HG02678 (cell line): ENCODE measurements at regions not wholly inside any gene's neighbourhood (a gene's known extent, or its start where the extent isn't known, plus 50 kb on each side); places are given as distances from the start of the nearest gene placed in this dataset.

Experiments
- ATAC-seq: cut with Tn5 transposase; IDR thresholded peaks from one replicate; pipeline ENCODE4 v1.9.1; 2021; ENCODE audit warnings: mild to moderate bottlenecking, moderate library complexity; ENCODE audit not compliant: unreplicated experiment

GRCh38 chr3:21357241-21357640 is 393.8 kb downstream of the ZNF385D start:
- ATAC-seq: no peak

DNA sequence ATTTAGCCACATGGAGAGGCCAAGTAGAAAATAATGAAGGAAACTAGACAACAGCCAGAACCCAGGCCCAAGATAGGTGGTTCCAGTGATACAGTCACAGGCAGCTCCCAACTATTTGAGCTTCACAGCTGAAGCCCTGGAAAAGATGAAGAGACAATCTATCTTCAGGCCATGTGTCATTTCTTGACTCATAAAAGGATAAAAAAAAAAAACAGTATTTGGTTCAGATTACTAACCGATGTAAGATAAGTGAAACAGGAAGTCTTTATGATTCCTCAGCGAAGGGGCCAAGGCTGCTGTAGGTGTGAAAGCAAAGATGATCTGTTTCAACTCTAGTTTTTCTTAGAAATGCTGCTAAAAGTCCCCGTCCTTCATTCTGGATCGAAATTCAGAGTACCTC is 394.6 kb downstream of the ZNF385D start:
- ATAC-seq: no peak

DNA sequence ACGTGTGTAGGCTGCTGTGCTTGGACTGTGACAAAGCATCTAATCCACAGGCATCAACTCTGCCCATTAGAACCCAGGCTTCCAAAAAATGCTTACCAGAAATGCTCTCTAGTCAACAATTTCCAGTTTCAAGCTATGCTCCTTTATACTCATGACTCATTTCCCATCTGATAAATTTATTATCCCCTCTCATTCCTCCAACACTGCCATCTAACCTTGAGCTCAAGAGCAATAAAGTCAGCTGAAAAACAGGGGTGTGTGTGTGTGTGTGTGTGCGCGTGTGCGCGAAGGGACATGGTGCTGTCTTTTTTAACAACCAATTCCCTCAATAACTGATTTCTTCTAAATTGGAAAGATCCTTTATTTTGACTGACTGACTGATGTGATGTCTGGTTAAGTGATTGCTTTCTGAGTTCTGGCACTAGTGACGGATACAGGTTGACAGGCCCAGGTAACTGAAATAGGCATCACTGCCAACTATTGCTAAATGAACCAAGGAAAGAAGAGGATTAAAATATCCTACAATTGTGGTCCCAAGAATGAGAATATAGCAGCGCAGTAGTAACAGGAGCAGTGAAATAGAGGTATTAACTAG is 405.5 kb downstream of the ZNF385D start:
- no peak for ATAC-seq

GRCh38 chr3:21331857-21332256 is 419.2 kb downstream of the ZNF385D start:
- ATAC-seq: no peak

DNA sequence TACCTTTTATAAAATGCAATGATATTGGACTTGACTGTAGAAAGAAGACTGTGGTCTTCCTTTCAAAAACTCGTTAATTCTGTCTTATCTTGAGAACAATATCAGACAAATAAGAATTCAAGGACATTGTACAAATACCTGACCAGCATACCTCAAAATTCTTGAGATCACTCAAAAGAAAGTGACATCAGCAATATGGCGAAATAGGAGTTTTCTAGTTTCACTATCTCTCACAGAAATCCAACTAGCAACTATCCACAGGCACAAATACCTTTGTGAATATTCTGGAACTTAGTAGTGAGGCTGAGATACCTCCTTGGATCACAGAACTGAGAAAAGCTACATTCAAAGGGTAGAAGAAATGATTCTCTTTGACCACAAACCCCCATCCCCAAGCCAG is 419.7 kb downstream of the ZNF385D start:
- no peak for ATAC-seq

DNA sequence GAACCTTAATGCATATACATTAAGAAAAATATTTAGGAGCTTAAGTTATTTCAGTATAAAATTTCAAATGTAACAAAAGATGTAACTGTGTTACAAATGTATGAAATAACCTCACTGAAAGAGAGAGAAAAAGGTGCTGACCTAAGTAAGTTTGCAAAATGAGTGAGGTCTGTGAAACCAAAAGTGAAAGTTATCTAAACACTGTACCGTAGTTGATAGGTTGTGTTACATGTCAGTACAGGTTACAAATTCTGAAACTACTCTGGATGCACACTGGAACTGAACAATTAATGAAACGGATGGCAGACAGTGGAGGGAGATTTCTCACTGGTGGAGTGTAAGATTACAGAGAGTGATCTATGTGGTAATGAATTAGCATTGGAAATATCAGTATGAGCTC is 420.7 kb downstream of the ZNF385D start:
- ATAC-seq: peak; percentile 81

DNA sequence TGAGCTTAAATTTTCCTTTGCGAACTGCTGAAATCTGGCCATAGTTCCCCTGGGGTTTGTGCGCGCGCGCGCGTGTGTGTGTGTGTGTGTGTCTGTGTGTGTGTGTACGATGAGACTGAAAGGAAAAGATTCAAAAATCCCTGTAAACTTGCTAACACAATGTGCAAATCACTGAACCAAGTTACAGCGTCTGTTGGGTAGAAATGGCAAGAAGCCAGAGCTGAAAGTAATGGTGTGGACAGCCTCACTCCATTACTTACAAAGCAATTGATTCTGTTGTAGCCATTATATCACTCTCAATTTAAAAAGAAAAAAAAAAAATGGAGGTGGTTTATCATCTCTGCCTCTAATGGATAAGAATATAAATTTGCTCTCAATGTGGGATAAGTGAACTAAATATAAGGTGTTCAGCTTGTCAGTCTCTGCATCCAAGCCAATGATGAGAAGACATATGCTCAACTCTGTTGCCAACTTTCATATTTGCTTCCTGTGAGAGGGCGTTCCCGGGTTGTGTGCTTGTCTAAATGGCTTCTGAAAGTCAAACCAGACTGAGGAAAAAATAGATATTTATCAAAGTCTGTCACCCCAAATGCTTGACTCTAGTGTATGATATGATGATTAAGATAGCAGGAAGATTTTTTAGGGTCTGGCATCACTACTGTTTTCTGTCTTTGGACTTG is 422.2 kb downstream of the ZNF385D start:
- no peak for ATAC-seq

GRCh38 chr3:21326704-21327475 is 424.1 kb downstream of the ZNF385D start:
- no peak for ATAC-seq

DNA sequence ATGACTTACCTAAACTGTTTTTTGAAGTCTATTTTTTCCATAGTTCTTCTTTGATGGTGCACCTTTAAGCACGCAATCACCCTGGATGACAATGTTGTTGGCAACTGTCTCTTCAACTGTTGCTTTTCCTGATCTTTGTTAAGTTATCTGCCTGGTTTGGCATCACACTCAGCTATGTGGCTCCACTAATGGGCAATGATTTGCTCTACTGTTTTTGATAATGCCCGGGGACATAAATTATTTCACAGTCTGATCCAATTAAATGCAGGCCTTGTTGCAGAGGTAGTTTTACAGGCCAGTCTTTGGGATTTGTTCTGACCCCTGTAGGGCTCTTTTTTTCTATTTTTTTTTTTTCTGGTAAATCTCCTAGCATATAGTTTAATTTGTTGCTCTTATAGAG is 436.3 kb downstream of the ZNF385D start:
- no peak for ATAC-seq

DNA sequence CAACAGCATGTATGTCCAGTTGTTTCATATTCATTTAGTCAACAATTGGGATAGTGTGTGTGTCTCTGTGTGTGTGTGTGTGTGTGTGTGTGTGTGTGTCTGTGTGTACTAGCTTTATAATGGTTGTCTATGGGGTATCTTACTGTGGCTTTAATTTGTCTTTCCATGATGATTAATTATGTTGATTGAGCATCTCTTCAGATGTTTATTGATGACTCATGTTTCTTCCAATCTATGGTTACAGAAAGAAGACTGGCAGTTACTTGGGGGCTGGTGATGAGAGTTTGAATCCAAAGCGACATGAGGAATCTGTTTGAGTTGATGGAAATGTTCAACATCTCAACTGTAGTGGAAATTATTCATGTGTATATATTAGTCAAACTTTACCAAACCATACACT is 440.1 kb downstream of the ZNF385D start:
- ATAC-seq: no peak

- no peak for ATAC-seq
These were observed 440.8 kb downstream of the ZNF385D start for GRCh38 chr3:21310161-21310560.

DNA sequence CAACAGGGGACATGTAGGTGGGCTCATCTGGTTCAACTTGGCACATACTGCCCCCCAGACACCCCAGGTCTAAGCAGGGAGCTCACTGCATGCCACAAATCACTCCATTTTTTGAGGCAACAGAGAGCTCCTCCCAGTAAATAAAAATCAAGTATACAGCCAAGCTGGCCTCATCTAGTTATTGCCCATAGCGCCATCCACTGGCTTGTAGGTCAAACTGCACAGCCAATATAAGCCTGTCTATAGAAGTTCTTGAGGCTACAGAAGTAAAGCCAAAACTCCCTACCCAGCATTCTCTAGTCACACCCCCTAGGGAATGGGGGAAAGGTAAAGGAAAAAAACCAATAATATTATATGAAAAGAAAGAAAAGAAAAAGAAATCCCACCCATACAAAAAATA is 453.7 kb downstream of the ZNF385D start:
- no peak for ATAC-seq

- no peak for ATAC-seq
These were observed 456.2 kb downstream of the ZNF385D start for GRCh38 chr3:21294768-21295167.

GRCh38 chr3:21292971-21293370 is 458.0 kb downstream of the ZNF385D start:
- no peak for ATAC-seq

DNA sequence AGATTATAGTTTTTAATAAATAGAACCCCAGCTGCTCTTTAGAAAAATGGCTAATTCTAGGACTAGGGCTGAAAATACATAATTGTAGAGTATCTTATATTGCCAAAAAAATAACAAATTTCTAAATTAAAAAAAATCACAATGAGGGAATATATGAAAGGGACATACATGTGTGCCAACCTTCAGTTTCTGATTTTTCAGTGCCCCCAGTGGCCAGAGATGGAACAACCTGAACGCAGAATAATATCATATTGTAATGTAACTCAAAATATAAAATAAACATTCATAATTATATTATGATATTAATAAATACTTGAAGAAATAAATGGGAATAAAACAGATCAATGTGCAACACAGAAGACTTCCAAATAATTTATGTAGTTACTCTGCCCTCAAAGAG is 460.5 kb downstream of the ZNF385D start:
- no peak for ATAC-seq

GRCh38 chr3:21274079-21274571 is 476.9 kb downstream of the ZNF385D start:
- no peak for ATAC-seq

DNA sequence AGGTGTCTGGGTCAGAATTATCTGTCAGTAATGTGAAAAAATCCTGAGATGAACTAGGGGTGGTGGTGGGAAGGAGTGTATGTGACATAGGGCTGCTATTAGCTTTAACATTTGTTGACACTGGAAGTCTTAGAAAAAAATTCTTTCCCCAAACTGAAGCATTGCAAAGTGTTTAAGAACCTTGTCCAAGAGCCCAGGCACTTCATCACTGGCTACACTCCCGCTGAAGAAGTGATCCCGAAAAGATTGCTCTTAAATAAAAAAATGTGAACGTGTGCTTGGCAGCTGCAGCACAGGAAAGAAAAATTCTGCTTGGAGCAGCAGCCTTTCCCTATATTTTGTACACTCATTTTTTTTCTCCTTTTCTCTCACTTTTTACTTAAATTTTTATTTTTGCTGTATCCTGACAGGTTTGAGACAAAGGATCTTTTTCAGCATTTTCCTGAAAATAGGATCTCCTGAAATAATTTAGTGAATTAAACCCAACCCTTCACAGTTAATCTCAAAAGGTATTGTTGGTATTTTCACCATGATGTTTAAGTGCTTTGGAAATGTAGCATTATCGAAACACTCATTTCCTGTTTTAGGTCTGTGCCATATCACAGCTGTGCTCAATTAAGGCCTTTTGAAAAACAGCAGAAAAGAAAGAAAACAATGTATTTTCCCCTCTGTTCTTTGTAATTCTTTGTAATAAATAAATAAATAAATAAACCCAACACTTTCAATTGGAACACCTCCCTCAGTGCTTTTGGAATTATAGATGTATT is 477.6 kb downstream of the ZNF385D start:
- no peak for ATAC-seq

DNA sequence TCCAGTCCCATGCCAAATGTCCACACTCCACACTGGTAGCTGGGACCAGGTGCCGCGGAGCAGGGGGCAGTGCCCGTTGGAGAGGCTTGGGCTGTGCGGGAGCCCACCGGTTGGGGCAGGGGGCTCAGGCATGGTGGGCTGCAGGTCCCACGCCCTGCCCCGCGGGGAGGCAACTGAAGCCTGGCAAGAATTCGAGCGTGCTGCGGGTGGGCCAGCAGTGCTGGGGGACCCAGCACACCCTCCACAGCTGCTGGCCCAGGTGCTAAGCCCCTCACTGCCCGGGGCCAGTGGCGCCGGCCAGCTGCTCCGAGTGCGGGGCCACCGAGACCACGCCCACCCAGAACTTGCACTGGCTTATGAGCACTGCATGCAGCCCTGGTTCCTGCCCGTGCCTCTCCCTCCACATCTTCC is 479.4 kb downstream of the ZNF385D start:
- no peak for ATAC-seq

- ATAC-seq: no peak
These were observed 481.1 kb downstream of the ZNF385D start for GRCh38 chr3:21269882-21270281.

- ATAC-seq: no peak
These were observed 490.5 kb downstream of the ZNF385D start for GRCh38 chr3:21260507-21260906.

DNA sequence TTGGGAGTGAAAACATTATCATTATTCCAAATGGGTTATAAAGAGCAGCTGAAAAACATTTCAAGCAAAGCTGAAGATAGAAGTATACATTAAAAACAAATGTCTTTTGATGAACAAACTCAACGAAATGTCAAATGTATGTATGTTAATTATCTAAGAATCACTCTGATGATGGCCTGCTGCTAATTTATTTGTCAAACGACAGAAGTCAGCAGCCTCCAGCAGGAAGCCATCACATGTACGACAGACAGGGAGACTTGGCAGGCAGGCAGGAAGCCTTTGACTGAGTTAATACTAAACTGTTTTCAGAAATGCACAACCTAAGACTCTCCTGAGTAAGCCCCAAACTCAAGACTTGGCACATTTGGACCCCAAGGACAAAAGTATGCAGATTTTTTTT is 491.1 kb downstream of the ZNF385D start:
- ATAC-seq: no peak
